Liver (tissue), 8 donors: ENCODE measurements at regions not wholly inside any gene's neighbourhood (a gene's known extent, or its start where the extent isn't known, plus 50 kb on each side); places are given as distances from the start of the nearest gene placed in this dataset.

Experiments
- DNase-seq: peaks from one replicate; pipeline ENCODE4 v3.0.0-alpha.2; 2017; ENCODE audit warnings: low spot score
- H3K27ac ChIP-seq, 2 donors: one replicate each; pipeline ENCODE4 v1.7.0; 2013; ENCODE audit warnings: inconsistent platforms in 2 of 2, low read length in 2 of 2, control low read depth in 1 of 2, low read depth in 1 of 2, mild to moderate bottlenecking in 1 of 2
- H3K27me3 ChIP-seq, 4 donors: one replicate each; pipeline versions ENCODE4 v1.6.1 to v1.7.0; 2013; ENCODE audit warnings: low read length in 3 of 4, inconsistent platforms in 1 of 4, mild to moderate bottlenecking in 1 of 4, moderate library complexity in 1 of 4; ENCODE audit not compliant: control insufficient read depth in 4 of 4, insufficient read depth in 4 of 4
- H3K36me3 ChIP-seq, 4 donors: one replicate each; pipeline versions ENCODE4 v1.6.1 to v1.7.0; 2013; ENCODE audit warnings: low read length in 3 of 4, mild to moderate bottlenecking in 3 of 4, low read depth in 1 of 4, moderate library complexity in 1 of 4; ENCODE audit not compliant: control insufficient read depth in 4 of 4, insufficient read depth in 3 of 4
- H3K4me1 ChIP-seq, 4 donors: one replicate each; pipeline versions ENCODE4 v1.6.1 to v1.7.0; 2013; ENCODE audit warnings: low read length in 3 of 4, mild to moderate bottlenecking in 3 of 4, moderate library complexity in 1 of 4; ENCODE audit not compliant: control insufficient read depth in 4 of 4, insufficient read depth in 4 of 4
- H3K4me3 ChIP-seq, 3 donors: one replicate each; pipeline versions ENCODE4 v1.6.1 to v1.7.0; 2013; ENCODE audit warnings: low read length in 3 of 3, control low read depth in 1 of 3, low read depth in 1 of 3, mild to moderate bottlenecking in 1 of 3
- H3K9ac ChIP-seq, 2 donors: one replicate each; pipeline ENCODE4 v1.7.0; 2013; ENCODE audit warnings: low read length in 2 of 2, mild to moderate bottlenecking in 2 of 2, moderate library complexity in 2 of 2, control low read depth in 1 of 2, low read depth in 1 of 2
- H3K9me3 ChIP-seq, 4 donors: one replicate each; pipeline versions ENCODE4 v1.6.1 to v1.7.0; 2013; ENCODE audit warnings: low read length in 3 of 4; ENCODE audit not compliant: control insufficient read depth in 4 of 4
- CTCF ChIP-seq: fragments of 150-350 bp; IDR thresholded peaks from 2 replicates; pipeline ENCODE4 v1.5.1; 2017; ENCODE audit warnings: improper control_type of control experiment, low read depth, low read length; ENCODE audit not compliant: missing input control
- EGR1 ChIP-seq, 2 donors: IDR thresholded peaks; 2 replicates each; pipeline ENCODE4 v1.6.1; 2016 to 2018; ENCODE audit warnings: antibody characterized with exemption in 2 of 2, low read depth in 2 of 2
- FOXA1 ChIP-seq: IDR thresholded peaks from 2 replicates; pipeline ENCODE4 v1.6.1; 2016; ENCODE audit warnings: antibody characterized with exemption
- FOXA2 ChIP-seq: IDR thresholded peaks from 2 replicates; pipeline ENCODE4 v1.6.1; 2016; ENCODE audit warnings: antibody characterized with exemption
- GABPA ChIP-seq, 2 donors: IDR thresholded peaks in 1 of 2; conservative IDR thresholded peaks in 1 of 2; 2 replicates each; pipeline ENCODE4 v1.6.1; 2016; ENCODE audit warnings: antibody characterized with exemption in 2 of 2, mild to moderate bottlenecking in 1 of 2, moderate library complexity in 1 of 2
- HNF4A ChIP-seq, 2 donors: conservative IDR thresholded peaks; 2 replicates each; pipeline ENCODE4 v1.6.1; 2016; ENCODE audit warnings: antibody characterized with exemption in 2 of 2, mild to moderate bottlenecking in 2 of 2
- HNF4G ChIP-seq: IDR thresholded peaks from 2 replicates; pipeline ENCODE4 v1.6.1; 2016; ENCODE audit warnings: antibody characterized with exemption
- JUND ChIP-seq, 2 donors: IDR thresholded peaks; 2 replicates each; pipeline ENCODE4 v1.6.1; 2016; ENCODE audit warnings: antibody characterized with exemption in 2 of 2
- MAX ChIP-seq: IDR thresholded peaks from 2 replicates; pipeline ENCODE4 v1.6.1; 2016; ENCODE audit warnings: antibody characterized with exemption
- NR2F2 ChIP-seq: IDR thresholded peaks from 2 replicates; pipeline ENCODE4 v1.6.1; 2016; ENCODE audit warnings: antibody characterized with exemption
- RAD21 ChIP-seq, 2 donors: IDR thresholded peaks; 2 replicates each; pipeline ENCODE4 v1.6.1; 2016; ENCODE audit warnings: antibody characterized with exemption in 2 of 2, mild to moderate bottlenecking in 2 of 2
- RXRA ChIP-seq, 2 donors: IDR thresholded peaks; 2 replicates each; pipeline ENCODE4 v1.6.1; 2017 to 2018; ENCODE audit warnings: antibody characterized with exemption in 2 of 2, mild to moderate bottlenecking in 1 of 2
- SP1 ChIP-seq: IDR thresholded peaks from 2 replicates; pipeline ENCODE4 v1.6.1; 2018; ENCODE audit warnings: antibody characterized with exemption, mild to moderate bottlenecking
- TAF1 ChIP-seq: conservative IDR thresholded peaks from 2 replicates; pipeline ENCODE4 v1.6.1; 2016; ENCODE audit warnings: antibody characterized with exemption, mild to moderate bottlenecking
- YY1 ChIP-seq: IDR thresholded peaks from 2 replicates; pipeline ENCODE4 v1.6.1; 2016; ENCODE audit warnings: antibody characterized with exemption, mild to moderate bottlenecking
- ZBTB33 ChIP-seq: IDR thresholded peaks from 2 replicates; pipeline ENCODE4 v1.6.1; 2016; ENCODE audit warnings: antibody characterized with exemption
- WGBS: extraction: QIAGEN DNeasy Blood & Tissue Kit; methylation state at CpG from one replicate; pipeline ENCODE4 v1.1.7; 2013; 5-methylcytosine and 5-hydroxymethylcytosine counted together
- TF ChIP-seq, protein P1 (sequence below): IDR thresholded peaks from 2 replicates; pipeline ENCODE4 v1.6.1; 2016; ENCODE audit warnings: antibody characterized with exemption, mild to moderate bottlenecking
- TF ChIP-seq, protein P2 (sequence below): IDR thresholded peaks from 2 replicates; pipeline ENCODE4 v1.6.1; 2016; ENCODE audit warnings: antibody characterized with exemption
- donor health status: healthy.
- donor health status: healthy.
- donor health status: healthy.
- donor health status: healthy.
- donor health status: healthy.

GRCh38 chr2:56962673-56963072, 778.9 kb downstream of the CCDC85A start:
- H3K9me3 ChIP-seq = peaks cover 0 to 4% (median 0%) of the 10 kb centered on the region in 4 donors
- WGBS = 91% methylated on average over 1 of the region's 1 CpG
- no peak for TF ChIP-seq NR2F2
- TF ChIP-seq JUND (IDR thresholded peaks at IDR 0.05) = no peak
- H3K9ac ChIP-seq = no peak overlapping the region
- H3K4me1 ChIP-seq = no peaks in the 10 kb centered on the region
- no peak for DNase-seq
- no peak overlapping the region for H3K27ac ChIP-seq
- no peak overlapping the region for H3K4me3 ChIP-seq
- H3K27me3 ChIP-seq = no peaks in the 10 kb centered on the region
- H3K36me3 ChIP-seq = no peaks in the 10 kb centered on the region

DNA sequence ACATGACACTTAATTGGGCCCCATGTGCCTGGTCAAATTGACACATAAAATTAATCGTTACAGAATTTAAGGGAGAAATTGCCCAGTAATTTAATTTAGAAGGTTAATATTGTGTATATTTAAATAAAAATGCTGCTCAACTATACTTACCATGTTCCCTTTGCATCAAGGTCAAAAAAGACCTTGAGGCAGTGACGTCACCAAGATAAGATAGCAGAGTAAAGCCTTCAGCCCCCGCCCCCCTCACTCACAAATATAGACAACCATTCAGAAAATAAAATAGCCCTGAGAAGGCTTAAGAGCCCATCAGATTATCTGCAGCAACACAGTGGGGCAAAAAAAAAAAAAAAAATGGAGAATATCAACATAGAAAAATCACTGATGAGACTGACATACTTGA, 785.7 kb downstream of the CCDC85A start:
- no peak overlapping the region for H3K4me3 ChIP-seq
- no peak overlapping the region for H3K27ac ChIP-seq
- H3K9ac ChIP-seq = no peak overlapping the region
- H3K9me3 ChIP-seq = no peaks in the 10 kb centered on the region
- no peaks in the 10 kb centered on the region for H3K27me3 ChIP-seq
- H3K36me3 ChIP-seq = no peaks in the 10 kb centered on the region
- 68% methylated on average over 3 of the region's 3 CpGs for WGBS
- no peak for DNase-seq
- TF ChIP-seq GABPA (IDR thresholded peaks at IDR 0.05 in 1 of 2, conservative IDR thresholded peaks at IDR 0.05 in 1 of 2) (no peak), FOXA2 (no peak), TAF1 (no peak), EGR1 (IDR thresholded peaks at IDR 0.05; ENCODE audit: low read depth in 2 of 2) (no peak), NR2F2 (no peak), MAX (no peak)
- H3K4me1 ChIP-seq = no peaks in the 10 kb centered on the region

GRCh38 chr2:56971383-56971974, 787.7 kb downstream of the CCDC85A start:
- Histone ChIP-seq H3K4me1 (no peaks in the 10 kb centered on the region), H3K4me3 (no peak overlapping the region), H3K9me3 (no peaks in the 10 kb centered on the region), H3K9ac (no peak overlapping the region), H3K27ac (no peak overlapping the region), H3K36me3 (no peaks in the 10 kb centered on the region), H3K27me3 (no peaks in the 10 kb centered on the region)
- DNase-seq = no peak
- no peak for TF ChIP-seq HNF4A (conservative IDR thresholded peaks at IDR 0.05)
- TF ChIP-seq FOXA2 = no peak
- TF ChIP-seq JUND (IDR thresholded peaks at IDR 0.05) = no peak
- TF ChIP-seq FOXA1 = no peak
- no peak for TF ChIP-seq CTCF
- TF ChIP-seq YY1 = no peak
- no peak for TF ChIP-seq NR2F2
- no peak for TF ChIP-seq TAF1
- TF ChIP-seq RXRA (IDR thresholded peaks at IDR 0.05) = no peak
- no peak for TF ChIP-seq RAD21 (IDR thresholded peaks at IDR 0.05)
- no peak for TF ChIP-seq HNF4G
- TF ChIP-seq, protein P1, sequence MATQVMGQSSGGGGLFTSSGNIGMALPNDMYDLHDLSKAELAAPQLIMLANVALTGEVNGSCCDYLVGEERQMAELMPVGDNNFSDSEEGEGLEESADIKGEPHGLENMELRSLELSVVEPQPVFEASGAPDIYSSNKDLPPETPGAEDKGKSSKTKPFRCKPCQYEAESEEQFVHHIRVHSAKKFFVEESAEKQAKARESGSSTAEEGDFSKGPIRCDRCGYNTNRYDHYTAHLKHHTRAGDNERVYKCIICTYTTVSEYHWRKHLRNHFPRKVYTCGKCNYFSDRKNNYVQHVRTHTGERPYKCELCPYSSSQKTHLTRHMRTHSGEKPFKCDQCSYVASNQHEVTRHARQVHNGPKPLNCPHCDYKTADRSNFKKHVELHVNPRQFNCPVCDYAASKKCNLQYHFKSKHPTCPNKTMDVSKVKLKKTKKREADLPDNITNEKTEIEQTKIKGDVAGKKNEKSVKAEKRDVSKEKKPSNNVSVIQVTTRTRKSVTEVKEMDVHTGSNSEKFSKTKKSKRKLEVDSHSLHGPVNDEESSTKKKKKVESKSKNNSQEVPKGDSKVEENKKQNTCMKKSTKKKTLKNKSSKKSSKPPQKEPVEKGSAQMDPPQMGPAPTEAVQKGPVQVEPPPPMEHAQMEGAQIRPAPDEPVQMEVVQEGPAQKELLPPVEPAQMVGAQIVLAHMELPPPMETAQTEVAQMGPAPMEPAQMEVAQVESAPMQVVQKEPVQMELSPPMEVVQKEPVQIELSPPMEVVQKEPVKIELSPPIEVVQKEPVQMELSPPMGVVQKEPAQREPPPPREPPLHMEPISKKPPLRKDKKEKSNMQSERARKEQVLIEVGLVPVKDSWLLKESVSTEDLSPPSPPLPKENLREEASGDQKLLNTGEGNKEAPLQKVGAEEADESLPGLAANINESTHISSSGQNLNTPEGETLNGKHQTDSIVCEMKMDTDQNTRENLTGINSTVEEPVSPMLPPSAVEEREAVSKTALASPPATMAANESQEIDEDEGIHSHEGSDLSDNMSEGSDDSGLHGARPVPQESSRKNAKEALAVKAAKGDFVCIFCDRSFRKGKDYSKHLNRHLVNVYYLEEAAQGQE = no peak
- TF ChIP-seq SP1 = no peak
- TF ChIP-seq, protein P2, sequence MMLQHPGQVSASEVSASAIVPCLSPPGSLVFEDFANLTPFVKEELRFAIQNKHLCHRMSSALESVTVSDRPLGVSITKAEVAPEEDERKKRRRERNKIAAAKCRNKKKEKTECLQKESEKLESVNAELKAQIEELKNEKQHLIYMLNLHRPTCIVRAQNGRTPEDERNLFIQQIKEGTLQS = no peak
- no peak for TF ChIP-seq GABPA (IDR thresholded peaks at IDR 0.05 in 1 of 2, conservative IDR thresholded peaks at IDR 0.05 in 1 of 2)
- no peak for TF ChIP-seq ZBTB33
- no peak for TF ChIP-seq EGR1 (IDR thresholded peaks at IDR 0.05; ENCODE audit: low read depth in 2 of 2)
- WGBS = 61% methylated on average over 3 of the region's 3 CpGs
